K562 (cell line): ENCODE measurements at regions not wholly inside any gene's neighbourhood (a gene's known extent, or its start where the extent isn't known, plus 50 kb on each side); places are given as distances from the start of the nearest gene placed in this dataset.

Experiments used
- RCOR1 ChIP-seq, 2 experiments: IDR thresholded peaks; 2 replicates each; pipeline ENCODE4 v1.6.1; 2012; ENCODE audit warnings: low read depth in 2 of 2, low read length in 2 of 2, borderline replicate concordance in 1 of 2, improper control_type of control experiment in 1 of 2
- TCF3 ChIP-seq: sonication (generic); formaldehyde crosslinking; IDR thresholded peaks from 2 replicates; pipeline ENCODE4 v1.4.0; 2020; ENCODE audit warnings: mild to moderate bottlenecking, missing genetic modification reagents

DNA sequence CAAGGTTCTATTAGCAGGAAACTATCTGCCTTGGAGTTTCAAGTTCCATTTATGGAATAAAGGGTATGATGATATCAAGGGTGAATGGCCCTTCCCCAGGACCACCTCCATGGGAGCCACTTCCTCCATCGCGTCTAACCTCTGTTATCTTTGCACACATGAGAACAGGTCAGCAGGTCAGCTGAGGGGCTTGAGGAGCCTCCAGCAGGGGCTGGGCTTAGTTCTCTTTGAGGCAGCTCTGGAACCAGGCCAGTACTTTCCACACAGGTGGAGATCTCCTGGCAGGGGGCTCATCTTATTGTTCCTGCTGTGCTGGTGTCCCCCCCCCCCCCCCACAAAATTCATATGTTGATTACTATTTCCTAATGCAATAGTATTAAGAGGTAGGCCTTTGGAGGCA is 472.2 kb upstream of the ZMIZ1 start:
- TF ChIP-seq TCF3 (CRISPR knock-in tag) = no peak
- no peak for TF ChIP-seq RCOR1 (IDR thresholded peaks at IDR 0.05; ENCODE audit: borderline replicate concordance in 1 of 2, low read depth in 2 of 2, low read length in 2 of 2)
